ENCODE measurements at regions not wholly inside any gene's neighbourhood (a gene's known extent, or its start where the extent isn't known, plus 50 kb on each side); places are given as distances from the start of the nearest gene placed in this dataset.

DNA sequence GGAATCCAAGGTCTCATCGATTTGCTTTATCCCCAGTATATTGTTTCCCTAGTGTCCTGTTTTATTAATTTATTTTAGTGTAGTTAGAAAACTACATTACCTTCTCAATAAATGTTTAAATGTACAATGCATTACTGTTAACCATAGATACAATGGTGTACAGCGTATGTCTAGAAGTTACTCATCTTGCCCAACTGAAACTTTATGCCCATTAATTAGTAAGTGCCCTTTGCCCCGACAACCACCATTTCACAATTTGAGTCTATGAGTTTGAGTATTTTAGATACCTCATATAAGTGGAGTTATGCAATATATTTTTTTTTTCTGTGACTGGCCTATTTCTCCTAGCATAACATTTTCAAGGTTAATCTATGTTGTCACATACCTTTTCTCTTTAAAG lies 1343.0 kb upstream of the SLC39A10 start:
- TF ChIP-seq, protein P1, sequence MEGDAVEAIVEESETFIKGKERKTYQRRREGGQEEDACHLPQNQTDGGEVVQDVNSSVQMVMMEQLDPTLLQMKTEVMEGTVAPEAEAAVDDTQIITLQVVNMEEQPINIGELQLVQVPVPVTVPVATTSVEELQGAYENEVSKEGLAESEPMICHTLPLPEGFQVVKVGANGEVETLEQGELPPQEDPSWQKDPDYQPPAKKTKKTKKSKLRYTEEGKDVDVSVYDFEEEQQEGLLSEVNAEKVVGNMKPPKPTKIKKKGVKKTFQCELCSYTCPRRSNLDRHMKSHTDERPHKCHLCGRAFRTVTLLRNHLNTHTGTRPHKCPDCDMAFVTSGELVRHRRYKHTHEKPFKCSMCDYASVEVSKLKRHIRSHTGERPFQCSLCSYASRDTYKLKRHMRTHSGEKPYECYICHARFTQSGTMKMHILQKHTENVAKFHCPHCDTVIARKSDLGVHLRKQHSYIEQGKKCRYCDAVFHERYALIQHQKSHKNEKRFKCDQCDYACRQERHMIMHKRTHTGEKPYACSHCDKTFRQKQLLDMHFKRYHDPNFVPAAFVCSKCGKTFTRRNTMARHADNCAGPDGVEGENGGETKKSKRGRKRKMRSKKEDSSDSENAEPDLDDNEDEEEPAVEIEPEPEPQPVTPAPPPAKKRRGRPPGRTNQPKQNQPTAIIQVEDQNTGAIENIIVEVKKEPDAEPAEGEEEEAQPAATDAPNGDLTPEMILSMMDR (IDR thresholded peaks at IDR 0.05) = no peak
- TF ChIP-seq EP300 (IDR thresholded peaks at IDR 0.05) = no peak
- no peak for TF ChIP-seq POLR2A (IDR thresholded peaks at IDR 0.05)
- no peak for TF ChIP-seq POLR2AphosphoS5 (IDR thresholded peaks at IDR 0.05)

Measured in stomach (tissue), 4 donors.